ENCODE measurements at regions not wholly inside any gene's neighbourhood (a gene's known extent, or its start where the extent isn't known, plus 50 kb on each side); places are given as distances from the start of the nearest gene placed in this dataset.

DNA sequence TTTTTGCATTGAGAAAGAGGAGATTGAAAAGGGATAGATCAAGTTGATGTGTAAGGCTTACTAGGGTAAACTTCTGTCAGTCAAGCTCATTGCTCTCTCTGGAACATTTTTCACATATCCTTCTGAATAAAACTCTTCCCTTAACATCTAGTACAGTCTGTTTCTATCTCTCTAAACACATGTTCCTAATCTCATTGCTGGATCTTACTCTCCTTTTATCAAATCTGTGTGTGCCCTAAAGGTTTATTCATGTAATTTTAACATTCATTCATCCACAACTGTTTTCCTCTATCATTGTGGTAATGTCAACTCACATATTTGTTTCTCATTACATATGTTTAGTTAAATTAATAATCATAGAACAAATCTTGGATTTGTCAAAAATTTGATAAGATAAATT lies 277.9 kb upstream of the GULP1 start:
- TF ChIP-seq ZFX (IDR thresholded peaks at IDR 0.05), result no peak
- TF ChIP-seq, protein P1, sequence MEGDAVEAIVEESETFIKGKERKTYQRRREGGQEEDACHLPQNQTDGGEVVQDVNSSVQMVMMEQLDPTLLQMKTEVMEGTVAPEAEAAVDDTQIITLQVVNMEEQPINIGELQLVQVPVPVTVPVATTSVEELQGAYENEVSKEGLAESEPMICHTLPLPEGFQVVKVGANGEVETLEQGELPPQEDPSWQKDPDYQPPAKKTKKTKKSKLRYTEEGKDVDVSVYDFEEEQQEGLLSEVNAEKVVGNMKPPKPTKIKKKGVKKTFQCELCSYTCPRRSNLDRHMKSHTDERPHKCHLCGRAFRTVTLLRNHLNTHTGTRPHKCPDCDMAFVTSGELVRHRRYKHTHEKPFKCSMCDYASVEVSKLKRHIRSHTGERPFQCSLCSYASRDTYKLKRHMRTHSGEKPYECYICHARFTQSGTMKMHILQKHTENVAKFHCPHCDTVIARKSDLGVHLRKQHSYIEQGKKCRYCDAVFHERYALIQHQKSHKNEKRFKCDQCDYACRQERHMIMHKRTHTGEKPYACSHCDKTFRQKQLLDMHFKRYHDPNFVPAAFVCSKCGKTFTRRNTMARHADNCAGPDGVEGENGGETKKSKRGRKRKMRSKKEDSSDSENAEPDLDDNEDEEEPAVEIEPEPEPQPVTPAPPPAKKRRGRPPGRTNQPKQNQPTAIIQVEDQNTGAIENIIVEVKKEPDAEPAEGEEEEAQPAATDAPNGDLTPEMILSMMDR (conservative IDR thresholded peaks at IDR 0.05), result no peak
- no peak overlapping the region for H3K27ac ChIP-seq

DNA sequence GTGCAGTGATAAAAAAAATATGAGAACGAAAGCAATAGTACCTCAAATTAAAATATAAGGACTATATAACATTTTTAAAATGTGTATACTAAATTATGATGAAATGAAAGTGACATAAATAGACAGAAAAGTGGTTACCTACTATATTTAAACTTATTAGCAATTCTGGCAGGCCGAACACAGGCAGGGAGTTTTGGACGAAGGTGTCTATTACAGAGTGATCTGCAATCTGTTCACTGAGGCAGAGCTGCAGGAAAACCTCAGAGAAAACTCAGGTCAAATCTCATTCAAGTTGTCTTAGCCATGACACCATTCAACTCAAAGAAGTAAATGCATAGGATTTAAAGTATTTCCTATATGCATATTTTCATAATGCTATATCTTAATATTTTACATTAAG lies 274.8 kb upstream of the GULP1 start:
- TF ChIP-seq, protein P1 (conservative IDR thresholded peaks at IDR 0.05), result no peak
- TF ChIP-seq ZFX (IDR thresholded peaks at IDR 0.05), result no peak
- no peak overlapping the region for H3K27ac ChIP-seq

DNA sequence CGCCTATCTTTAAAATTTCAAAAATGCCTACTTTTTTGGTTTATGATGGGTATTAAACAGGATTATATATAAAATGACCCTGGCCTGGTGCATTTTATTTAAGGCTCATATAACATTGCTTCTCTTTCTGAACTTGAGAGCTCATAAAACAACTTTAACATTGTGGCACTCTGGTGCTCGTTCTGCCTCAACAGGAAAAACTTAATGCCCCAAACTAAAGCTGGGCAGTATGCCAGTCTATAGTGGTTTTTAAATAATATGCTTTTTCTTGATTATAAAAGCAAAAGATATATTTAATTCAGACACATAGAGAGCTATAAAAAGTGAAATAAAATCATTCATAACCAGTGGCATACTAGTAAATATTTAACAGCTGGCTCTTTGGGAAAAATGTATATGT lies 269.3 kb upstream of the GULP1 start:
- TF ChIP-seq, protein P1 (conservative IDR thresholded peaks at IDR 0.05), result no peak
- no peak for TF ChIP-seq ZFX (IDR thresholded peaks at IDR 0.05)

DNA sequence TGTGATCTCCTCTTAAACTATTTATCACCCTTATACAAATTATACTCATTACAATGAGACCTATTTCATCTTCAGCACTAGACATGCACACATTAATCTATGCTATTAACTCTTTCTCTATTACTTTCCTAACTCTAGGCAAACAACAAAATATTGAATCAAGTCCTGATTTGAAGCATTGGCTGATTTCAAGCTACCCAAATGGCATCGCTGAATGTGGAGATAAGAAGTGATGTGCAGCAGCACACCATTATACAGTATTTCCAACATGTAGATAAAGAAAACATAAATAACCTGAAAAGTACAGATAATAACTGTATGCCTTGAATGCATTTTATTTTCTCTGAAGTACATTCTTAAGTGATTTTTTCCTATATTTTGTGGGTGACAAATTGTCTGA lies 268.6 kb upstream of the GULP1 start:
- no peak overlapping the region for H3K27ac ChIP-seq
- TF ChIP-seq ZFX (IDR thresholded peaks at IDR 0.05), result no peak
- TF ChIP-seq, protein P1 (conservative IDR thresholded peaks at IDR 0.05), result no peak

More for the DNA sequence above, 269.3 kb upstream of the GULP1 start:
- H3K27ac ChIP-seq, result no peak overlapping the region

DNA sequence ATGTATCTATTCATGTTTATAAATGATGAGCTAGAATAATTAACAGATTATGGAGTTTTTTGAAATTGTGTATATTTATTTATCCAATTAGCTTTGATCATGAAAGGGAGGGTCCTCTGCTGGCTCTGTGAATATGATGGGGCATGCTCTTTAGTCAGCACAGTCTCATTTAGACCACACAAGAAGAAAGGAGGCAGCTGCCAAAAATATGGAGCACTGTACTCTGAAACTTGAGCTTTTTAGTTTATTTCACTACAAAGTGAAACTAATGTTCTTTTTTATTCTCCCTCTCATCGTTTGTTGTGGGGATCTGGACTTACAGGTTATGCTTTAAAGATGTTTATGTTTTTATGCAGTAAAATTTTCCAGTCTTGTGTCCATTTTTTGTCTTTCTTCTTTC lies 266.9 kb upstream of the GULP1 start:
- no peak overlapping the region for H3K27ac ChIP-seq

DNA sequence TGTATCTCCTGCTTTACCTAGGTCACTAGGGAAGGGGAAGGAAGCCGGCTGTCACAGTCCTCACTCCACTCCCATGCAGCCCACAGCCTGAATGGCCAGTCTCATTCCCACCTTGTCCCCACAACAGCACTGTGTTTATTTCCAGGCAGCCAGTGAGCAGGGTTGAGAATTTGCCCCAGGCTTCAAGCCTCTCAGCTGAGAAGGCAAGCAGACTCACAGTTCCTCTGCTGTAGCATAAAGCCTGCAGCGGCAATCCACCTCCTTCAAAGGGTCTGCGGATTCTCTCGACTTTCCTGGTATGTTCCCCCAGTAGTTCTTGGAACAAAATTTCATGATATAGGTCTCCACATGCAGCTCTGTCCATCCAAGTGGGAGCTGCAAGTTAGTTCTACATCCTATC lies 262.9 kb upstream of the GULP1 start:
- no peak for TF ChIP-seq ZFX (IDR thresholded peaks at IDR 0.05)
- TF ChIP-seq, protein P1 (conservative IDR thresholded peaks at IDR 0.05), result no peak
- no peak overlapping the region for H3K27ac ChIP-seq

More for the DNA sequence above, 266.9 kb upstream of the GULP1 start:
- TF ChIP-seq, protein P1 (conservative IDR thresholded peaks at IDR 0.05), result no peak

DNA sequence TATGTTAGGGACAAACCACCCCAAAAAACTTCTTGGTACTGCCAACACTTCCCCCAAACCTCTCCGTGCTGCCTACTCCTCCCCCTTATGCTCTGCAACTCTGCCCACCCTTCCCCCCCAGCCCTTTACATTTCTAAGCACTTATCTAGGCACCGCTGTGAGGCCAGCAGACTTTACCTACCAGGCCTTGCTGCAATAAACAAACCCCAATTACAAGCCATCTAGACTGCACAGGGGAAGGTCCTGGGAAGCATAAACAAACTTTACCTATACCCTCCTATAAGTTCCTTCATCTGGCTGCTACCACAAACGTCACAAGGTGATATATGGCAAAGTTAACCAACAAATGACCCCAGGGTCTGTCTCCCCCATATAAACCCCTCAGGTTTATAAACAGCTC lies 259.4 kb upstream of the GULP1 start:
- TF ChIP-seq ZFX (IDR thresholded peaks at IDR 0.05), result no peak
- TF ChIP-seq, protein P1 (conservative IDR thresholded peaks at IDR 0.05), result no peak
- no peak overlapping the region for H3K27ac ChIP-seq
